ENCODE measurements at regions not wholly inside any gene's neighbourhood (a gene's known extent, or its start where the extent isn't known, plus 50 kb on each side); places are given as distances from the start of the nearest gene placed in this dataset.

- POLR2A ChIA-PET (ENCODE audit: low non-redundant PET), result no interaction called here
- CTCF ChIA-PET, result no interaction called here
- TF ChIP-seq CTCF (conservative IDR thresholded peaks at IDR 0.05; ENCODE audit: low read depth), result no peak
- no peak overlapping the region for H3K27ac ChIP-seq
- no peak for DNase-seq (ENCODE audit: low spot score)
Observed at GRCh38 chr11:69424748-69425147, 56.7 kb upstream of the LINC01488 start.

- TF ChIP-seq CTCF (conservative IDR thresholded peaks at IDR 0.05; ENCODE audit: low read depth), result no peak
- no peak for DNase-seq (ENCODE audit: low spot score)
- ChIA-PET CTCF (no interaction called here), POLR2A (ENCODE audit: low non-redundant PET) (no interaction called here)
- no peak overlapping the region for H3K27ac ChIP-seq
Observed at GRCh38 chr11:69425444-69425843, 56.0 kb upstream of the LINC01488 start.

- TF ChIP-seq CTCF (conservative IDR thresholded peaks at IDR 0.05; ENCODE audit: low read depth), result no peak
- CTCF ChIA-PET, result no interaction called here
- POLR2A ChIA-PET (ENCODE audit: low non-redundant PET), result no interaction called here
- H3K27ac ChIP-seq, result no peak overlapping the region
- no peak for DNase-seq (ENCODE audit: low spot score)
Observed at GRCh38 chr11:69425895-69426544, 55.4 kb upstream of the LINC01488 start.

- no peak for TF ChIP-seq CTCF (conservative IDR thresholded peaks at IDR 0.05; ENCODE audit: low read depth)
- no peak overlapping the region for H3K27ac ChIP-seq
- DNase-seq (ENCODE audit: low spot score), result no peak
- ChIA-PET CTCF (no interaction called here), POLR2A (ENCODE audit: low non-redundant PET) (no interaction called here)
Observed at GRCh38 chr11:69427337-69427736, 54.1 kb upstream of the LINC01488 start.

- H3K27ac ChIP-seq, result no peak overlapping the region
- no peak for DNase-seq (ENCODE audit: low spot score)
- no peak for TF ChIP-seq CTCF (conservative IDR thresholded peaks at IDR 0.05; ENCODE audit: low read depth)
- ChIA-PET CTCF (no interaction called here), POLR2A (ENCODE audit: low non-redundant PET) (no interaction called here)
Observed at GRCh38 chr11:69427906-69428880, 53.3 kb upstream of the LINC01488 start.

GRCh38 chr11:69429716-69430491 is 51.6 kb upstream of the LINC01488 start:
- TF ChIP-seq CTCF (conservative IDR thresholded peaks at IDR 0.05; ENCODE audit: low read depth), result no peak
- CTCF ChIA-PET, result interaction anchor here (0.9 kb wide), 1 partner anchor 299 kb away, joined by 4 read pairs; no protein-coding TSS in a partner anchor
- DNase-seq (ENCODE audit: low spot score), result no peak
- no peak overlapping the region for H3K27ac ChIP-seq
- POLR2A ChIA-PET (ENCODE audit: low non-redundant PET), result no interaction called here

All from RWPE1 (cell line).